ENCODE measurements at regions not wholly inside any gene's neighbourhood (a gene's known extent, or its start where the extent isn't known, plus 50 kb on each side); places are given as distances from the start of the nearest gene placed in this dataset.

GRCh38 chr6:15039136-15039535, 206.7 kb upstream of the JARID2 start:
- no peak for DNase-seq
- Histone ChIP-seq H3K27me3 (no peaks in the 10 kb centered on the region), H3K4me3 (no peak overlapping the region), H3K27ac (no peak overlapping the region), H3K9me3 (no peaks in the 10 kb centered on the region), H3K4me1 (no peaks in the 10 kb centered on the region), H3K36me3 (no peaks in the 10 kb centered on the region)
- TF ChIP-seq POLR2AphosphoS5 (IDR thresholded peaks at IDR 0.05), result no peak
- no peak for TF ChIP-seq POLR2A (IDR thresholded peaks at IDR 0.05)
- TF ChIP-seq CTCF (IDR thresholded peaks at IDR 0.05), result no peak
- no peak for TF ChIP-seq EP300 (IDR thresholded peaks at IDR 0.05)
- intact Hi-C loops (cut with DNase I), result no loop called here
- 90 to 97% methylated on average over 3 of the region's 3 CpGs for WGBS, 2 donors

- Histone ChIP-seq H3K4me1 (no peaks in the 10 kb centered on the region), H3K9me3 (no peaks in the 10 kb centered on the region), H3K4me3 (no peak overlapping the region), H3K36me3 (no peaks in the 10 kb centered on the region), H3K27ac (no peak overlapping the region), H3K27me3 (no peaks in the 10 kb centered on the region)
- intact Hi-C loops (cut with DNase I), result no loop called here
- TF ChIP-seq POLR2A (IDR thresholded peaks at IDR 0.05), result no peak
- no peak for TF ChIP-seq CTCF (IDR thresholded peaks at IDR 0.05)
- no peak for TF ChIP-seq POLR2AphosphoS5 (IDR thresholded peaks at IDR 0.05)
- no peak for TF ChIP-seq EP300 (IDR thresholded peaks at IDR 0.05)
- 84 to 90% methylated on average over 4 of the region's 4 CpGs for WGBS, 2 donors
- no peak for DNase-seq
Measured at GRCh38 chr6:15042938-15043337, 202.9 kb upstream of the JARID2 start.

GRCh38 chr6:15044146-15044882, 201.6 kb upstream of the JARID2 start:
- H3K36me3 ChIP-seq, result no peaks in the 10 kb centered on the region

GRCh38 chr6:15044948-15045347, 200.9 kb upstream of the JARID2 start:
- TF ChIP-seq EP300 (IDR thresholded peaks at IDR 0.05), result no peak
- TF ChIP-seq CTCF (IDR thresholded peaks at IDR 0.05), result no peak
- H3K27ac ChIP-seq, result no peak overlapping the region
- H3K4me3 ChIP-seq, result no peak overlapping the region
- 96 to 97% methylated on average over 2 of the region's 2 CpGs for WGBS, 2 donors
- no peaks in the 10 kb centered on the region for H3K9me3 ChIP-seq
- DNase-seq, result no peak
- intact Hi-C loops (cut with DNase I), result no loop called here
- H3K4me1 ChIP-seq, result no peaks in the 10 kb centered on the region
- no peaks in the 10 kb centered on the region for H3K27me3 ChIP-seq
- H3K36me3 ChIP-seq, result no peaks in the 10 kb centered on the region

More at GRCh38 chr6:15044146-15044882, 201.6 kb upstream of the JARID2 start:
- Histone ChIP-seq H3K27me3 (no peaks in the 10 kb centered on the region), H3K4me1 (no peaks in the 10 kb centered on the region), H3K4me3 (no peak overlapping the region), H3K9me3 (no peaks in the 10 kb centered on the region), H3K27ac (no peak overlapping the region)
- intact Hi-C loops (cut with DNase I), result no loop called here
- TF ChIP-seq EP300 (IDR thresholded peaks at IDR 0.05), result no peak
- WGBS, 2 donors, result 86 to 88% methylated on average over 4 of the region's 4 CpGs
- DNase-seq, result no peak

GRCh38 chr6:15046751-15047150, 199.1 kb upstream of the JARID2 start:
- H3K36me3 ChIP-seq, result no peaks in the 10 kb centered on the region
- H3K4me1 ChIP-seq, result no peaks in the 10 kb centered on the region
- DNase-seq, result no peak
- H3K27ac ChIP-seq, result no peak overlapping the region
- TF ChIP-seq POLR2AphosphoS5 (IDR thresholded peaks at IDR 0.05), result no peak
- 78 to 89% methylated on average over 4 of the region's 4 CpGs for WGBS, 2 donors
- no peak overlapping the region for H3K4me3 ChIP-seq
- H3K27me3 ChIP-seq, result no peaks in the 10 kb centered on the region
- H3K9me3 ChIP-seq, result no peaks in the 10 kb centered on the region
- intact Hi-C loops (cut with DNase I), result no loop called here

- no peaks in the 10 kb centered on the region for H3K27me3 ChIP-seq
- intact Hi-C loops (cut with DNase I), result no loop called here
- no peaks in the 10 kb centered on the region for H3K9me3 ChIP-seq
- H3K4me1 ChIP-seq, result no peaks in the 10 kb centered on the region
- H3K36me3 ChIP-seq, result no peaks in the 10 kb centered on the region
- no peak overlapping the region for H3K4me3 ChIP-seq
- TF ChIP-seq POLR2A (IDR thresholded peaks at IDR 0.05) (no peak), EP300 (IDR thresholded peaks at IDR 0.05) (no peak)
- WGBS, 2 donors, result 79 to 90% methylated on average over 6 of the region's 6 CpGs
- no peak overlapping the region for H3K27ac ChIP-seq
- no peak for DNase-seq
Measured at GRCh38 chr6:15048367-15048766, 197.5 kb upstream of the JARID2 start.

Measured in sigmoid colon (tissue), 6 donors.